K562 (cell line): ENCODE measurements at regions not wholly inside any gene's neighbourhood (a gene's known extent, or its start where the extent isn't known, plus 50 kb on each side); places are given as distances from the start of the nearest gene placed in this dataset.

Source experiments
- ATAC-seq: fragments of 200-7000 bp; cut with Tn5 transposase; 3 replicates; pipeline ENCODE4 v1.9.1; 2020; ENCODE audit warnings: moderate library complexity
- BruUV-seq: library from RNA; stranded (reverse); fragments of 400-500 nt; replicated peaks from 2 replicates; lab custom pipeline; 2021; lab: Mats Ljungman, UMichigan
- CTCF ChIA-PET: fragments of 300-600 bp; formaldehyde crosslinking; extraction: SDS; loops from one replicate; lab custom pipeline; 2021; ENCODE audit warnings: low intra/inter-chr PET ratio; lab: Yijun Ruan, JAX
- POLR2A ChIA-PET: fragments of 300-600, 350-650 bp; sonication (Branson Sonifier 250); formaldehyde crosslinking; extraction: SDS; loops from one replicate; lab custom pipeline; 2021; ENCODE audit warnings: antibody characterized with exemption, inconsistent platforms; lab: Yijun Ruan, JAX
- DNase-seq, 4 experiments: peaks; one replicate each; pipeline versions ENCODE4 v3.0.0 to v3.0.0-alpha.2; 2011 to 2018; ENCODE audit warnings: low spot score in 3 of 4, mixed read lengths in 3 of 4; ENCODE audit errors: extremely low read depth in 1 of 4
- FAIRE-seq: peaks from 2 replicates; lab custom pipeline; 2011; peaks lifted over from hg19 to GRCh38; lab: Jason Lieb, UNC
- H2AFZ ChIP-seq: 2 replicates; pipeline ENCODE4 v1.6.0; 2011; ENCODE audit warnings: low read depth, low read length, control low read depth, inconsistent platforms
- H3K27ac ChIP-seq: fragments of 200-600 bp; 3 replicates; pipeline ENCODE4 v1.8.0; 2011; ENCODE audit warnings: low read depth, mild to moderate bottlenecking, control low read depth, inconsistent platforms, low read length, moderate library complexity, mixed read lengths; ENCODE audit errors: extremely low read depth
- H3K27me3 ChIP-seq, 2 experiments: fragments of 300-600 bp in 1 of 2; 2 replicates in 1 of 2; 3 replicates in 1 of 2; pipeline versions ENCODE4 v1.6.0 to v1.8.0; 2011; ENCODE audit warnings: inconsistent platforms in 2 of 2, low read length in 2 of 2, mild to moderate bottlenecking in 1 of 2, mixed read lengths in 1 of 2, moderate library complexity in 1 of 2; ENCODE audit not compliant: control insufficient read depth in 2 of 2, insufficient read depth in 2 of 2
- H3K36me3 ChIP-seq: fragments of 300-600 bp; 3 replicates; pipeline ENCODE4 v1.8.0; 2011; ENCODE audit warnings: mild to moderate bottlenecking, low read length, inconsistent platforms; ENCODE audit not compliant: control insufficient read depth, insufficient read depth
- H3K4me1 ChIP-seq, 2 experiments: fragments of 200-600 bp in 1 of 2; replicated peaks in 1 of 2; 2 replicates in 1 of 2; 3 replicates in 1 of 2; pipeline versions ENCODE4 v1.5.1 to v1.8.0; 2011; ENCODE audit warnings: inconsistent platforms in 2 of 2, low read length in 2 of 2, mild to moderate bottlenecking in 1 of 2, mixed read lengths in 1 of 2, moderate library complexity in 1 of 2; ENCODE audit not compliant: control insufficient read depth in 2 of 2, insufficient read depth in 2 of 2
- H3K4me2 ChIP-seq: 2 replicates; pipeline ENCODE4 v1.6.1; 2011; ENCODE audit warnings: low read length, control low read depth, inconsistent platforms, mixed read lengths; ENCODE audit not compliant: insufficient read depth
- H3K4me3 ChIP-seq: fragments of 200-600 bp; sonication (generic), shearing (Covaris generic); 2 replicates; pipeline ENCODE4 v1.5.1; 2016; ENCODE audit warnings: control low read depth, inconsistent platforms
- H3K79me2 ChIP-seq: fragments of 200-600 bp; 3 replicates; pipeline ENCODE4 v1.8.0; 2011; ENCODE audit warnings: low read length, inconsistent platforms; ENCODE audit not compliant: control insufficient read depth, insufficient read depth
- H3K9ac ChIP-seq, 2 experiments: 2 replicates each; pipeline versions ENCODE4 v1.6.0 to v1.6.1; 2011; ENCODE audit warnings: low read depth in 2 of 2, low read length in 2 of 2, control low read depth in 1 of 2, inconsistent platforms in 1 of 2, mild to moderate bottlenecking in 1 of 2, mixed read lengths in 1 of 2; ENCODE audit not compliant: insufficient read depth in 1 of 2
- H3K9me1 ChIP-seq: one replicate; pipeline ENCODE4 v1.6.0; 2011; ENCODE audit warnings: inconsistent platforms, mild to moderate bottlenecking, low read length, moderate library complexity; ENCODE audit not compliant: control insufficient read depth, insufficient read depth
- H3K9me3 ChIP-seq: replicated peaks from 2 replicates; pipeline ENCODE4 v1.5.1; 2011; ENCODE audit warnings: low read depth, low read length, inconsistent platforms; ENCODE audit not compliant: control insufficient read depth, insufficient read depth
- H4K20me1 ChIP-seq: replicated peaks from 2 replicates; pipeline ENCODE4 v1.6.1; 2011; ENCODE audit warnings: low read length, inconsistent platforms, mixed read lengths; ENCODE audit not compliant: control insufficient read depth, insufficient read depth
- ATF6 ChIP-seq: sonication (generic); formaldehyde crosslinking; IDR thresholded peaks from 2 replicates; pipeline ENCODE4 v1.4.0; 2020; ENCODE audit warnings: mild to moderate bottlenecking, missing genetic modification reagents
- CGGBP1 ChIP-seq: fragments of 250-450 bp; sonication (Bioruptor Pico); IDR thresholded peaks from 2 replicates; pipeline ENCODE4 v1.9.0; 2021; ENCODE audit warnings: mild to moderate bottlenecking
- EHMT2 ChIP-seq: fragments of 450-650 bp; IDR thresholded peaks from 2 replicates; pipeline ENCODE4 v1.6.1; 2018; ENCODE audit warnings: antibody characterized with exemption
- ETS1 ChIP-seq: conservative IDR thresholded peaks from 2 replicates; pipeline ENCODE4 v1.6.1; 2011; ENCODE audit warnings: low read depth, mild to moderate bottlenecking, low read length; ENCODE audit not compliant: control insufficient read depth
- HBP1 ChIP-seq: fragments of 450-650 bp; formaldehyde crosslinking; IDR thresholded peaks from 2 replicates; pipeline ENCODE4 v1.4.0; 2022; ENCODE audit warnings: missing genetic modification characterization
- HMG20B ChIP-seq: fragments of 250-450 bp; sonication (Bioruptor Pico); IDR thresholded peaks from 2 replicates; pipeline ENCODE4 v1.5.0; 2021; ENCODE audit warnings: mild to moderate bottlenecking
- JUND ChIP-seq, 2 experiments: IDR thresholded peaks; 2 replicates in 1 of 2; 3 replicates in 1 of 2; pipeline ENCODE4 v1.6.1; 2011; ENCODE audit warnings: borderline replicate concordance in 2 of 2, low read depth in 2 of 2, low read length in 2 of 2, improper control_type of control experiment in 1 of 2, missing biosample characterization in 1 of 2, missing genetic modification characterization in 1 of 2, missing genetic modification reagents in 1 of 2
- KLF16 ChIP-seq: IDR thresholded peaks from 2 replicates; pipeline ENCODE4 v1.6.1; 2016; ENCODE audit warnings: antibody characterized with exemption
- MBD2 ChIP-seq: sonication (generic); IDR thresholded peaks from 2 replicates; pipeline ENCODE4 v1.6.1; 2016; ENCODE audit warnings: low read depth, borderline replicate concordance
- MLLT1 ChIP-seq, 2 experiments: fragments of 450-650 bp; IDR thresholded peaks; 2 replicates each; pipeline ENCODE4 v1.6.1; 2016
- NR1H2 ChIP-seq: sonication (generic); formaldehyde crosslinking; IDR thresholded peaks from 2 replicates; pipeline ENCODE4 v1.4.0; 2020; ENCODE audit warnings: mild to moderate bottlenecking, missing genetic modification reagents
- SETDB1 ChIP-seq: IDR thresholded peaks from one replicate; pipeline ENCODE4 v1.6.1; 2012; ENCODE audit warnings: low read length, control low read depth, inconsistent platforms
- SP2 ChIP-seq: IDR thresholded peaks from 2 replicates; pipeline ENCODE4 v1.6.1; 2011; ENCODE audit warnings: mild to moderate bottlenecking, low read depth, low read length, moderate library complexity; ENCODE audit not compliant: poor library complexity, severe bottlenecking; ENCODE audit errors: extremely low read depth
- ZBTB5 ChIP-seq: fragments of 450-650 bp; IDR thresholded peaks from 2 replicates; pipeline ENCODE4 v1.6.1; 2017; ENCODE audit warnings: antibody characterized with exemption
- ZSCAN32 ChIP-seq: fragments of 450-650 bp; formaldehyde crosslinking; IDR thresholded peaks from 2 replicates; pipeline ENCODE4 v1.4.0; 2020; ENCODE audit warnings: mild to moderate bottlenecking, moderate library complexity
- WGBS: fragments of 100-300 bp; shearing (Covaris generic); methylation state at CpG from one replicate; pipeline ENCODE4 v1.1.6; 2016; ENCODE audit warnings: low coverage, mixed read lengths; ENCODE audit not compliant: insufficient coverage; ENCODE audit errors: missing lambda C conversion rate; 5-methylcytosine and 5-hydroxymethylcytosine counted together
- in situ Hi-C: fragments of 300-500 bp; cut with MboI; formaldehyde crosslinking; loops from 4 replicates; pipeline ENCODE4 v1.15.0; 2018; ENCODE audit warnings: inconsistent platforms, mixed read lengths
- intact Hi-C: fragments of 100-400 bp; cut with micrococcal nuclease; formaldehyde crosslinking; loops from 2 replicates; pipeline ENCODE4 v1.14.2; 2022

- no peaks in the 10 kb centered on the region for H3K27me3 ChIP-seq
- H2AFZ ChIP-seq, result no peak overlapping the region
- no peaks in the 10 kb centered on the region for H3K79me2 ChIP-seq
- no peak overlapping the region for H3K9ac ChIP-seq
- H3K4me3 ChIP-seq, result no peak overlapping the region
- H3K36me3 ChIP-seq, result no peaks in the 10 kb centered on the region
- DNase-seq (no peak), ATAC-seq (no peak), FAIRE-seq (no peak)
- no peaks in the 10 kb centered on the region for H4K20me1 ChIP-seq
- no peak overlapping the region for H3K27ac ChIP-seq
- ChIA-PET POLR2A (no interaction called here), CTCF (no interaction called here)
- H3K9me1 ChIP-seq, result no peaks in the 10 kb centered on the region
- intact Hi-C loops, result no loop called here
- no TSS peak for BruUV-seq
- H3K9me3 ChIP-seq, result no peaks in the 10 kb centered on the region
- in situ Hi-C loops, result no loop called here
- H3K4me1 ChIP-seq, result no peaks in the 10 kb centered on the region
- H3K4me2 ChIP-seq, result no peak overlapping the region
- 0% methylated on average over 2 of the region's 2 CpGs for WGBS
- TF ChIP-seq ZSCAN32 (CRISPR knock-in tag), result no peak
- TF ChIP-seq SP2, result no peak
- no peak for TF ChIP-seq JUND (IDR thresholded peaks at IDR 0.05; ENCODE audit: borderline replicate concordance, low read depth, low read length)
- TF ChIP-seq JUND (tag; IDR thresholded peaks at IDR 0.05; ENCODE audit: borderline replicate concordance, low read depth, low read length), result no peak
- TF ChIP-seq SETDB1, result no peak
- TF ChIP-seq MBD2, result no peak
- TF ChIP-seq ETS1, result no peak
- TF ChIP-seq HMG20B, result no peak
- no peak for TF ChIP-seq EHMT2
- no peak for TF ChIP-seq ATF6 (CRISPR knock-in tag)
- TF ChIP-seq HBP1 (CRISPR knock-in tag), result no peak
- no peak for TF ChIP-seq CGGBP1 (CRISPR knock-in tag)
- no peak for TF ChIP-seq ZBTB5
- no peak for TF ChIP-seq KLF16
- TF ChIP-seq NR1H2 (CRISPR knock-in tag), result no peak
- TF ChIP-seq MLLT1 (IDR thresholded peaks at IDR 0.05), result no peak
These were observed 1554.5 kb upstream of the FLRT2 start for GRCh38 chr14:83975435-83975834.
